Sigmoid colon (tissue), 6 donors: ENCODE measurements at regions not wholly inside any gene's neighbourhood (a gene's known extent, or its start where the extent isn't known, plus 50 kb on each side); places are given as distances from the start of the nearest gene placed in this dataset.

Experiments used
- DNase-seq: peaks from one replicate; pipeline ENCODE4 v3.0.0-alpha.2; 2019
- H3K27ac ChIP-seq, 4 donors: fragments of 200-600 bp; sonication (generic); one replicate each; pipeline ENCODE4 v1.5.1; 2016 to 2019; ENCODE audit warnings: mild to moderate bottlenecking in 1 of 4
- H3K27me3 ChIP-seq, 3 donors: fragments of 200-600 bp; sonication (generic); one replicate each; pipeline ENCODE4 v1.5.1; 2019; ENCODE audit warnings: mild to moderate bottlenecking in 1 of 3
- H3K36me3 ChIP-seq, 4 donors: fragments of 200-600 bp; sonication (generic); one replicate each; pipeline ENCODE4 v1.5.1; 2016 to 2019
- H3K4me1 ChIP-seq, 4 donors: fragments of 200-600 bp; sonication (generic); one replicate each; pipeline ENCODE4 v1.5.1; 2017 to 2019
- H3K4me3 ChIP-seq, 4 donors: fragments of 200-600 bp; sonication (generic); one replicate each; pipeline ENCODE4 v1.5.1; 2017 to 2019; ENCODE audit warnings: mild to moderate bottlenecking in 2 of 4, moderate library complexity in 1 of 4
- H3K9me3 ChIP-seq, 4 donors: fragments of 200-600 bp in 3 of 4; sonication (generic) in 3 of 4; one replicate each; pipeline versions ENCODE4 v1.5.1 to v1.6.1; 2013 to 2019
- CTCF ChIP-seq, 4 experiments: fragments of 450-650 bp in 3 of 4; fragments of 200-600 bp in 1 of 4; IDR thresholded peaks; one replicate each; pipeline ENCODE4 v1.5.1; 2016 to 2019; ENCODE audit warnings: antibody characterized with exemption in 4 of 4, mild to moderate bottlenecking in 3 of 4, moderate library complexity in 2 of 4
- EP300 ChIP-seq, 4 donors: sonication (generic); formaldehyde crosslinking; IDR thresholded peaks; one replicate each; pipeline ENCODE4 v1.6.1; 2017; ENCODE audit warnings: antibody characterized with exemption in 4 of 4
- POLR2A ChIP-seq, 2 donors: fragments of 450-650 bp; IDR thresholded peaks; one replicate each; pipeline ENCODE4 v1.6.1; 2016; ENCODE audit warnings: antibody characterized with exemption in 2 of 2, mild to moderate bottlenecking in 2 of 2, moderate library complexity in 2 of 2
- POLR2AphosphoS5 ChIP-seq, 4 donors: sonication (generic); formaldehyde crosslinking; IDR thresholded peaks; one replicate each; pipeline ENCODE4 v1.6.1; 2017; ENCODE audit warnings: antibody characterized with exemption in 4 of 4
- WGBS, 2 donors: extraction: QIAGEN DNeasy Blood & Tissue Kit; methylation state at CpG; one replicate each; pipeline ENCODE4 v1.1.7; 2013; 5-methylcytosine and 5-hydroxymethylcytosine counted together
- intact Hi-C: fragments of 100-400 bp; cut with DNase I; formaldehyde crosslinking; loops from one replicate; pipeline ENCODE4 v1.15.1; 2023
- donor health status: healthy with polysubstance abuse.
- donor health status: healthy.

GRCh38 chr2:20925265-20925889 is 102.5 kb upstream of the LDAH start:
- DNase-seq, result no peak
- H3K9me3 ChIP-seq, result no peaks in the 10 kb centered on the region
- no peak overlapping the region for H3K27ac ChIP-seq
- no peaks in the 10 kb centered on the region for H3K36me3 ChIP-seq
- no peaks in the 10 kb centered on the region for H3K27me3 ChIP-seq
- TF ChIP-seq POLR2AphosphoS5 (IDR thresholded peaks at IDR 0.05) (no peak), EP300 (IDR thresholded peaks at IDR 0.05) (no peak), CTCF (IDR thresholded peaks at IDR 0.05) (no peak), POLR2A (IDR thresholded peaks at IDR 0.05) (no peak)
- peaks cover 0 to 2% (median under 1%) of the 10 kb centered on the region in 4 donors for H3K4me1 ChIP-seq
- H3K4me3 ChIP-seq, result no peak overlapping the region
- WGBS, 2 donors, result 78 to 83% methylated on average over 5 of the region's 5 CpGs
- intact Hi-C loops, result no loop called here

GRCh38 chr2:20919297-20919800 is 96.4 kb upstream of the LDAH start:
- Histone ChIP-seq H3K4me3 (no peak overlapping the region), H3K9me3 (no peaks in the 10 kb centered on the region), H3K27me3 (no peaks in the 10 kb centered on the region), H3K36me3 (no peaks in the 10 kb centered on the region), H3K27ac (no peak overlapping the region), H3K4me1 (peaks cover 0 to 17% (median 11%) of the 10 kb centered on the region in 4 donors)
- intact Hi-C loops, result no loop called here
- no peak for TF ChIP-seq EP300 (IDR thresholded peaks at IDR 0.05)
- 49 to 67% methylated on average over 8 of the region's 8 CpGs for WGBS, 2 donors
- no peak for DNase-seq

- Histone ChIP-seq H3K36me3 (no peaks in the 10 kb centered on the region), H3K27ac (peak overlapping the region; percentile 32 to 63 (median 52)), H3K4me1 (peaks cover 0 to 17% (median 11%) of the 10 kb centered on the region in 4 donors), H3K4me3 (no peak overlapping the region), H3K27me3 (no peaks in the 10 kb centered on the region), H3K9me3 (no peaks in the 10 kb centered on the region)
- 66 to 72% methylated on average over 11 of the region's 11 CpGs for WGBS, 2 donors
- intact Hi-C loops, result no loop called here
- TF ChIP-seq EP300 (IDR thresholded peaks at IDR 0.05) (no peak), POLR2AphosphoS5 (IDR thresholded peaks at IDR 0.05) (no peak), CTCF (IDR thresholded peaks at IDR 0.05) (no peak), POLR2A (IDR thresholded peaks at IDR 0.05) (no peak)
- DNase-seq, result no peak
Observed at GRCh38 chr2:20917719-20918572, 95.0 kb upstream of the LDAH start.

GRCh38 chr2:20917287-20917660 is 94.4 kb upstream of the LDAH start:
- peak overlapping the region; percentile 32 to 63 (median 52) for H3K27ac ChIP-seq
- no peaks in the 10 kb centered on the region for H3K9me3 ChIP-seq
- no peak overlapping the region for H3K4me3 ChIP-seq
- peaks cover 0 to 17% (median 11%) of the 10 kb centered on the region in 4 donors for H3K4me1 ChIP-seq
- TF ChIP-seq CTCF (IDR thresholded peaks at IDR 0.05) (no peak), POLR2AphosphoS5 (IDR thresholded peaks at IDR 0.05) (no peak), POLR2A (IDR thresholded peaks at IDR 0.05) (no peak), EP300 (IDR thresholded peaks at IDR 0.05) (no peak)
- intact Hi-C loops, result no loop called here
- no peaks in the 10 kb centered on the region for H3K27me3 ChIP-seq
- 71 to 78% methylated on average over 8 of the region's 8 CpGs for WGBS, 2 donors
- H3K36me3 ChIP-seq, result no peaks in the 10 kb centered on the region
- no peak for DNase-seq

- H3K4me1 ChIP-seq, result peaks cover 0 to 17% (median 11%) of the 10 kb centered on the region in 4 donors
- intact Hi-C loops, result no loop called here
- TF ChIP-seq CTCF (IDR thresholded peaks at IDR 0.05), result peak in 1 of 4 experiments; percentile 10
- TF ChIP-seq POLR2AphosphoS5 (IDR thresholded peaks at IDR 0.05), result peak in 1 of 4 donors; percentile 59
- no peak for TF ChIP-seq EP300 (IDR thresholded peaks at IDR 0.05)
- H3K36me3 ChIP-seq, result no peaks in the 10 kb centered on the region
- 33 to 50% methylated on average over 7 of the region's 7 CpGs for WGBS, 2 donors
- DNase-seq, result peak; percentile 73
- H3K9me3 ChIP-seq, result no peaks in the 10 kb centered on the region
- H3K4me3 ChIP-seq, result no peak overlapping the region
- no peaks in the 10 kb centered on the region for H3K27me3 ChIP-seq
- H3K27ac ChIP-seq, result peak overlapping the region; percentile 32 to 63 (median 52)
Observed at GRCh38 chr2:20916604-20917286, 93.8 kb upstream of the LDAH start.
